ENCODE measurements at regions not wholly inside any gene's neighbourhood (a gene's known extent, or its start where the extent isn't known, plus 50 kb on each side); places are given as distances from the start of the nearest gene placed in this dataset.
"Not testable (repeated sequence)": the region's sequence is repeated elsewhere in the genome, so short reads cannot be mapped to it uniquely, and the experiment has no call there.

GRCh38 chr2:186426153-186427016, 59.7 kb upstream of the ZC3H15 start:
- Histone ChIP-seq H3K27ac (no peak overlapping the region), H3K4me1 (peaks cover 0 to 8% (median 2%) of the 10 kb centered on the region in 6 donors), H3K4me3 (no peak overlapping the region), H3K36me3 (no peaks in the 10 kb centered on the region), H3K9me3 (no peaks in the 10 kb centered on the region), H3K27me3 (replicated peaks in 1 of 7) (no peaks in the 10 kb centered on the region)
- TF ChIP-seq, protein P1, sequence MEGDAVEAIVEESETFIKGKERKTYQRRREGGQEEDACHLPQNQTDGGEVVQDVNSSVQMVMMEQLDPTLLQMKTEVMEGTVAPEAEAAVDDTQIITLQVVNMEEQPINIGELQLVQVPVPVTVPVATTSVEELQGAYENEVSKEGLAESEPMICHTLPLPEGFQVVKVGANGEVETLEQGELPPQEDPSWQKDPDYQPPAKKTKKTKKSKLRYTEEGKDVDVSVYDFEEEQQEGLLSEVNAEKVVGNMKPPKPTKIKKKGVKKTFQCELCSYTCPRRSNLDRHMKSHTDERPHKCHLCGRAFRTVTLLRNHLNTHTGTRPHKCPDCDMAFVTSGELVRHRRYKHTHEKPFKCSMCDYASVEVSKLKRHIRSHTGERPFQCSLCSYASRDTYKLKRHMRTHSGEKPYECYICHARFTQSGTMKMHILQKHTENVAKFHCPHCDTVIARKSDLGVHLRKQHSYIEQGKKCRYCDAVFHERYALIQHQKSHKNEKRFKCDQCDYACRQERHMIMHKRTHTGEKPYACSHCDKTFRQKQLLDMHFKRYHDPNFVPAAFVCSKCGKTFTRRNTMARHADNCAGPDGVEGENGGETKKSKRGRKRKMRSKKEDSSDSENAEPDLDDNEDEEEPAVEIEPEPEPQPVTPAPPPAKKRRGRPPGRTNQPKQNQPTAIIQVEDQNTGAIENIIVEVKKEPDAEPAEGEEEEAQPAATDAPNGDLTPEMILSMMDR (IDR thresholded peaks at IDR 0.05 in 8 of 11, conservative IDR thresholded peaks at IDR 0.05 in 3 of 11) = no peak
- TF ChIP-seq POLR2AphosphoS5 (IDR thresholded peaks at IDR 0.05) (no peak), POLR2A (IDR thresholded peaks at IDR 0.05) (no peak)
- no peak for DNase-seq
- 74 to 93% (median 81%) methylated on average over 3 of the region's 3 CpGs for WGBS, 5 donors
- intact Hi-C loops (cut with DNase I; ENCODE audit: low total_unique reads) = no loop called here

DNA sequence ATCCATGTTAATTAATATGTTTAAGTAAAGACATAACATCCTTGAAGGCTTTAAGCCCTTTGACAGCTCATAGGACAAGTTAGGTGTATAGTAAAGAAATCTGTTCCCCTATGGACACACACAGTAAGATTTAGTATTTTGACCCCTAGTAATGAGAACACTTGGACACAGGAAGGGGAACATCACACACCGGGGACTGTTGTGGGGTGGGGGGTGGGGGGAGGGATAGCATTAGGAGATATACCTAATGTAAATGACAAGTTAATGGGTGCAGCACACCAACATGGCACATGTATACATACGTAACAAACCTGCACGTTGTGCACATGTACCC, 59.1 kb upstream of the ZC3H15 start:
- H3K36me3 ChIP-seq; H3K27ac ChIP-seq; H3K4me3 ChIP-seq; H3K27me3 ChIP-seq (replicated peaks in 1 of 7); H3K9me3 ChIP-seq; DNase-seq; H3K4me1 ChIP-seq; intact Hi-C loops (cut with DNase I; ENCODE audit: low total_unique reads): not testable (repeated sequence)
- 59 to 70% (median 66%) methylated on average over 3 of the region's 3 CpGs for WGBS, 5 donors

DNA sequence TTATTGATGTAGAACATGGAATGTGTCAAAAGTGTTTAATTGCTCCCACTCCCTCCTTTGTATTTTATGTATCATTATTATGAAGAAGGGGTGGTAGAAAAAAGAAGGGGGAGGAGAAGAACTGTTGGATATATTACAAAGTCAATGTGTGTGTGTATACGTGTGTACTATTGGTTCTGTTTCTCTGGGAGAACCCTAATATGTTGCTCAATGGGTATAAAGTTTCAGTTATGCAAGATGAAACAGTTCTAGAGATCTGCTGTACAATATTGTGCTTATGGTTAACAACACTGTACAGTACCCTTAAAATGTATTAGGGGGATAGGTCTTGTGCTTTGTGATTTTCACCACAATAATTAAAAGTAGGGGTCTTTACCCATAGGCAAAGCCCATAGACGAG, 58.1 kb upstream of the ZC3H15 start:
- WGBS, 5 donors = 83 to 90% (median 85%) methylated on average over 2 of the region's 2 CpGs
- Histone ChIP-seq H3K27ac (no peak overlapping the region), H3K4me3 (no peak overlapping the region), H3K4me1 (peaks cover 0 to 8% (median 2%) of the 10 kb centered on the region in 6 donors), H3K9me3 (no peaks in the 10 kb centered on the region), H3K27me3 (replicated peaks in 1 of 7) (no peaks in the 10 kb centered on the region), H3K36me3 (no peaks in the 10 kb centered on the region)
- intact Hi-C loops (cut with DNase I; ENCODE audit: low total_unique reads) = no loop called here
- TF ChIP-seq, protein P1 (IDR thresholded peaks at IDR 0.05 in 8 of 11, conservative IDR thresholded peaks at IDR 0.05 in 3 of 11) = no peak
- TF ChIP-seq POLR2A (IDR thresholded peaks at IDR 0.05) = no peak
- TF ChIP-seq POLR2AphosphoS5 (IDR thresholded peaks at IDR 0.05) = no peak
- no peak for DNase-seq

DNA sequence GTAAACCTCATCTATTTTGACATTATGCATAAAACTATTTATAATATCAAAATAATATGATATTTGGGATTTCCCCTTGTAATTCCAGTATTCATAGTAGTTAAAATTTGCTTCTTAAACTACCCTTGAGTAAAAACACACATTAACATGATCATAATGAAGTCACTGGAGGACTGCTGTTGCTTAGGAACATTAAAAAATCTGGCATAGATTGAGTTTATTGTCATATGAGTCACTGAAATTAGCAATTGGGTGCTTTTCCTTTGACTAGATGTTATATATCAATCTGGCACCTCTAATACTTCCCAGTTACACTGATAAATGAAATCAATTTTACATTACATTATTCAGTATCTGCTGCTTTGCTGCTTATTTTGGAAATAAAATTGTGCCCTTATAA, 57.0 kb upstream of the ZC3H15 start:
- no peak for DNase-seq
- H3K27ac ChIP-seq = no peak overlapping the region
- peaks cover 0 to 6% (median 0%) of the 10 kb centered on the region in 6 donors for H3K36me3 ChIP-seq
- no peaks in the 10 kb centered on the region for H3K9me3 ChIP-seq
- no peaks in the 10 kb centered on the region for H3K27me3 ChIP-seq (replicated peaks in 1 of 7)
- H3K4me3 ChIP-seq = no peak overlapping the region
- H3K4me1 ChIP-seq = peaks cover 0 to 8% (median 2%) of the 10 kb centered on the region in 6 donors
- intact Hi-C loops (cut with DNase I; ENCODE audit: low total_unique reads) = no loop called here
- no peak for TF ChIP-seq POLR2A (IDR thresholded peaks at IDR 0.05)
- TF ChIP-seq POLR2AphosphoS5 (IDR thresholded peaks at IDR 0.05) = no peak

DNA sequence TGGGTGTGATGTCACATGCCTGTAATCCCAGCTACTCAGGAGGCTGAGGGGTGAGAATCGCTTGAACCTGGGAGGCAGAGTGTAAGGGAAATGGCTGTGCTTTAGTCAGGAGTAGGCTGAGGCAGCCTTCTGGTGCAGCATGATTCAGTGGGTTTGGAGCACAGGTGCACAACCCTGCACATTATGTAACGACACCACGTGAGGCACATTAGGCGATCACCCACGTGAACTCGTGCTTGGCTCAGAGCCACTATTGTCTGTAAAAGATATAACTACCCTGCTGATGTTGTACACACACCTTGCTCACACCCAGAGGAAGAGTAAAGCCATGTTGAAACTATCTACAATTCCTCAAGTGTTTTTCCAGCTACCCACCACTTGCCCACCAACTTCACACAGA, 54.8 kb upstream of the ZC3H15 start:
- H3K9me3 ChIP-seq = no peaks in the 10 kb centered on the region
- 89 to 97% (median 94%) methylated on average over 6 of the region's 6 CpGs for WGBS, 5 donors
- no peak for TF ChIP-seq POLR2AphosphoS5 (IDR thresholded peaks at IDR 0.05)
- H3K4me1 ChIP-seq = peaks cover 0 to 7% (median 2%) of the 10 kb centered on the region in 6 donors
- H3K27me3 ChIP-seq (replicated peaks in 1 of 7) = no peaks in the 10 kb centered on the region
- no peak overlapping the region for H3K4me3 ChIP-seq
- intact Hi-C loops (cut with DNase I; ENCODE audit: low total_unique reads) = no loop called here
- no peak for DNase-seq
- H3K27ac ChIP-seq = no peak overlapping the region
- H3K36me3 ChIP-seq = peaks cover 0 to 18% (median 0%) of the 10 kb centered on the region in 6 donors

Measured in spleen (tissue), 11 donors.